ENCODE measurements at regions not wholly inside any gene's neighbourhood (a gene's known extent, or its start where the extent isn't known, plus 50 kb on each side); places are given as distances from the start of the nearest gene placed in this dataset.

DNA sequence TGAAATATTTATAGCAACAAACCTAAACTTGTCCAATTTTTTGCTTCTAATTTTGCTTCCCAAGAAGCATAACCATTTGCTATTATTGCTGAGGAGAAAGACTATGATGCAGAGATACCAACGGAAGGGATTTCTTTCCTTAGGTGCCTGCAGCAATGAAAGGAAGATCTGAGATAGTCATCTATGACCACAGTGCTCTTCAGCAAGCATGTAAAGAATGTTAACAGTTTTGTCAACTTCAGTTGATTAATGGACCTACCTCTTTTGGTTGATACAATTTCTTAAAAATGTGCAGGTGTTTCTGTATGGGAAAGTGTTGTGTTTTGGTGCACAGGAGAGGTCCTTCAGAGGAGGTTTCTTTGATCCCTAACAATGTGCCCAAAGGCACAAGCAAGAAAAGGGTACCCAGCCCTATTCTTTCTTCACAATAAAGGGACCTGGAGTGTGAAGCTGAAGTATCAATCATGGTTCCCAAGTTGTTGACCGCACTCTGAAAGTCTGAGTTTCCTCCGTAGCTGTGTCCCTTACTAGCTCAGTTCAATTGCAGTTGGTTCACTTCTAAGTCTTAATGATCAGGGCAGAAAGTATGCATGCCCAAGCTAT, 307.7 kb upstream of the KCNH8 start:
- POLR2A ChIA-PET (ENCODE audit: low non-redundant PET) = no interaction called here

DNA sequence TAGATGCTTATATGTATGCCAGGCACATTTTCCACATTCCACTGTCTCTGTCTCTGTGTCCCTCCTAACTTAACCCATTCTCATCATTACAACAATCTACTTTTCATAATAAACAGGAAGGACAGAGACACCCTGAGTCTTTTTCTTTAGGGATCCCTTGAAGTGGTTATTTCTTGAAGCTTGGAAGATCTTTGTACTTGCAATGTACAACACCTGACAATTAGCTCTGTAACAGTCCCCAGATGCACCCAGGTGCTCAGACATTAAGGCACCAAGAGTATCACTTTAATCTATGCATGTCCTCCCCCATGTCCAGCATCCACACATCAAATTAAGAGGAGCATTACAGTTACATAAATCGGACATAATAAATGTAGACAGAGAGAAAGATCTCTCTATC, 309.6 kb upstream of the KCNH8 start:
- Histone ChIP-seq H3K9me3 (ENCODE audit: low read depth, low read length, poor library complexity, severe bottlenecking) (no peaks in the 10 kb centered on the region), H3K27ac (ENCODE audit: low read depth, low read length, poor library complexity, severe bottlenecking) (no peak overlapping the region), H3K36me3 (ENCODE audit: insufficient read depth, low read length, poor library complexity, severe bottlenecking) (no peaks in the 10 kb centered on the region), H3K4me3 (ENCODE audit: low read depth, low read length, poor library complexity, severe bottlenecking) (no peak overlapping the region), H3K27me3 (replicated peaks; ENCODE audit: insufficient read depth, low read depth, low read length, poor library complexity) (no peaks in the 10 kb centered on the region), H3K4me1 (ENCODE audit: insufficient read depth, low read length, poor library complexity, severe bottlenecking) (no peaks in the 10 kb centered on the region)
- ChIA-PET CTCF (no interaction called here), POLR2A (ENCODE audit: low non-redundant PET) (no interaction called here)
- BruUV-seq (replicated peaks) = no TSS peak
- intact Hi-C loops (cut with micrococcal nuclease; ENCODE audit: unreplicated experiment) = no loop called here
- no peak for DNase-seq (ENCODE audit: low spot score)
- TF ChIP-seq, protein P1, sequence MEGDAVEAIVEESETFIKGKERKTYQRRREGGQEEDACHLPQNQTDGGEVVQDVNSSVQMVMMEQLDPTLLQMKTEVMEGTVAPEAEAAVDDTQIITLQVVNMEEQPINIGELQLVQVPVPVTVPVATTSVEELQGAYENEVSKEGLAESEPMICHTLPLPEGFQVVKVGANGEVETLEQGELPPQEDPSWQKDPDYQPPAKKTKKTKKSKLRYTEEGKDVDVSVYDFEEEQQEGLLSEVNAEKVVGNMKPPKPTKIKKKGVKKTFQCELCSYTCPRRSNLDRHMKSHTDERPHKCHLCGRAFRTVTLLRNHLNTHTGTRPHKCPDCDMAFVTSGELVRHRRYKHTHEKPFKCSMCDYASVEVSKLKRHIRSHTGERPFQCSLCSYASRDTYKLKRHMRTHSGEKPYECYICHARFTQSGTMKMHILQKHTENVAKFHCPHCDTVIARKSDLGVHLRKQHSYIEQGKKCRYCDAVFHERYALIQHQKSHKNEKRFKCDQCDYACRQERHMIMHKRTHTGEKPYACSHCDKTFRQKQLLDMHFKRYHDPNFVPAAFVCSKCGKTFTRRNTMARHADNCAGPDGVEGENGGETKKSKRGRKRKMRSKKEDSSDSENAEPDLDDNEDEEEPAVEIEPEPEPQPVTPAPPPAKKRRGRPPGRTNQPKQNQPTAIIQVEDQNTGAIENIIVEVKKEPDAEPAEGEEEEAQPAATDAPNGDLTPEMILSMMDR (conservative IDR thresholded peaks at IDR 0.05; ENCODE audit: low read depth, low read length) = no peak
- no peak for TF ChIP-seq EZH2 (IDR thresholded peaks at IDR 0.05; ENCODE audit: borderline replicate concordance, low read depth, low read length, poor library complexity, severe bottlenecking)

More for the DNA sequence above, 307.7 kb upstream of the KCNH8 start:
- CTCF ChIA-PET = no interaction called here
- Histone ChIP-seq H3K36me3 (ENCODE audit: insufficient read depth, low read length, poor library complexity, severe bottlenecking) (no peaks in the 10 kb centered on the region), H3K27me3 (replicated peaks; ENCODE audit: insufficient read depth, low read depth, low read length, poor library complexity) (no peaks in the 10 kb centered on the region), H3K27ac (ENCODE audit: low read depth, low read length, poor library complexity, severe bottlenecking) (no peak overlapping the region), H3K9me3 (ENCODE audit: low read depth, low read length, poor library complexity, severe bottlenecking) (no peaks in the 10 kb centered on the region), H3K4me3 (ENCODE audit: low read depth, low read length, poor library complexity, severe bottlenecking) (no peak overlapping the region), H3K4me1 (ENCODE audit: insufficient read depth, low read length, poor library complexity, severe bottlenecking) (no peaks in the 10 kb centered on the region)
- DNase-seq (ENCODE audit: low spot score) = no peak
- TF ChIP-seq EZH2 (IDR thresholded peaks at IDR 0.05; ENCODE audit: borderline replicate concordance, low read depth, low read length, poor library complexity, severe bottlenecking) = no peak
- TF ChIP-seq, protein P1 (conservative IDR thresholded peaks at IDR 0.05; ENCODE audit: low read depth, low read length) = no peak
- BruUV-seq (replicated peaks) = no TSS peak
- intact Hi-C loops (cut with micrococcal nuclease; ENCODE audit: unreplicated experiment) = no loop called here

DNA sequence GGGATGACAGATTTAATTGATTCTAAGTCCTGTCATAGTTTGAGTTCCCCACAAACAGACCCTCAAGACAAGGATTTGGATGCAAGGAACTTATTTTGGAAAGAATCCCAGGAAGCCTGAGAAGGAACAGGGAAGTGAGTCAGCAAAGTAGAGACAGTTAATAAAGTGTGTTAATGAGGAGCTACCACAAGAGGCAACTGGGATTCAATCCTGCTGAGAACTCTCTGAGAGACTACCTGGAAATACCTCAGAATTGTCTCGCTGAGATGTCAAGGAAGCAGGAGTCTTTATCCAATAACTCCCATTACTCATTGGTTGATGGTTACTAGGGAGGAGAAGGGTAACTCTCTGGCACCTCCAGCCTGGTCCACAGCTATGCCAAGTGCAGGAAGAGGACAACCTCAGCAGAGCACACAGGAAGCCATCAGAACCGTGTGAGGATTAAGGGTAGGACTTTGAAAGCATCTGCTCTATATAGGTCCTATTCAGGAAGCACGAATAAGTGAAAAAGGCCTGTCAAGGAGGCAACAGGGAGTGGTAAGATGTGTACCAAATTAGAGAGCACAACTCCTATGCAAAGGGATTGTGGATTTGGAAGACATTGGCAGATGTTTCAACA, 311.1 kb upstream of the KCNH8 start:
- Histone ChIP-seq H3K27me3 (replicated peaks; ENCODE audit: insufficient read depth, low read depth, low read length, poor library complexity) (no peaks in the 10 kb centered on the region), H3K36me3 (ENCODE audit: insufficient read depth, low read length, poor library complexity, severe bottlenecking) (no peaks in the 10 kb centered on the region), H3K4me1 (ENCODE audit: insufficient read depth, low read length, poor library complexity, severe bottlenecking) (no peaks in the 10 kb centered on the region), H3K9me3 (ENCODE audit: low read depth, low read length, poor library complexity, severe bottlenecking) (no peaks in the 10 kb centered on the region), H3K4me3 (ENCODE audit: low read depth, low read length, poor library complexity, severe bottlenecking) (no peak overlapping the region), H3K27ac (ENCODE audit: low read depth, low read length, poor library complexity, severe bottlenecking) (no peak overlapping the region)
- POLR2A ChIA-PET (ENCODE audit: low non-redundant PET) = no interaction called here
- intact Hi-C loops (cut with micrococcal nuclease; ENCODE audit: unreplicated experiment) = no loop called here
- CTCF ChIA-PET = no interaction called here
- DNase-seq (ENCODE audit: low spot score) = no peak
- no TSS peak for BruUV-seq (replicated peaks)
- TF ChIP-seq EZH2 (IDR thresholded peaks at IDR 0.05; ENCODE audit: borderline replicate concordance, low read depth, low read length, poor library complexity, severe bottlenecking) = no peak
- TF ChIP-seq, protein P1 (conservative IDR thresholded peaks at IDR 0.05; ENCODE audit: low read depth, low read length) = no peak
